ENCODE measurements at regions not wholly inside any gene's neighbourhood (a gene's known extent, or its start where the extent isn't known, plus 50 kb on each side); places are given as distances from the start of the nearest gene placed in this dataset.

- no peaks in the 10 kb centered on the region for H4K20me1 ChIP-seq
- no peak for TF ChIP-seq Cebpa-rat (IDR thresholded peaks at IDR 0.05)
These were observed 158.7 kb downstream of the NMUR2 start for GRCh38 chr5:152246401-152246800.

GRCh38 chr5:152237531-152237930, 167.5 kb downstream of the NMUR2 start:
- no peak overlapping the region for H3K9ac ChIP-seq
- H3K27ac ChIP-seq = no peak overlapping the region
- no peak overlapping the region for H3K4me3 ChIP-seq
- no peaks in the 10 kb centered on the region for H3K9me3 ChIP-seq
- no peaks in the 10 kb centered on the region for H3K4me1 ChIP-seq
- no peak overlapping the region for H3K4me2 ChIP-seq
- H3K36me3 ChIP-seq = no peaks in the 10 kb centered on the region
- H4K20me1 ChIP-seq = no peaks in the 10 kb centered on the region
- TF ChIP-seq Cebpa-rat (IDR thresholded peaks at IDR 0.05) = no peak
- no peaks in the 10 kb centered on the region for H3K27me3 ChIP-seq

More at GRCh38 chr5:152246401-152246800, 158.7 kb downstream of the NMUR2 start:
- Histone ChIP-seq H3K4me3 (no peak overlapping the region), H3K4me2 (no peak overlapping the region), H3K9me3 (no peaks in the 10 kb centered on the region), H3K9ac (no peak overlapping the region), H3K4me1 (no peaks in the 10 kb centered on the region), H3K27me3 (no peaks in the 10 kb centered on the region), H3K36me3 (no peaks in the 10 kb centered on the region), H3K27ac (no peak overlapping the region)

- H3K4me1 ChIP-seq = no peaks in the 10 kb centered on the region
- no peak overlapping the region for H3K9ac ChIP-seq
- no peaks in the 10 kb centered on the region for H3K27me3 ChIP-seq
These were observed 178.9 kb downstream of the NMUR2 start for GRCh38 chr5:152226191-152226590.

DNA sequence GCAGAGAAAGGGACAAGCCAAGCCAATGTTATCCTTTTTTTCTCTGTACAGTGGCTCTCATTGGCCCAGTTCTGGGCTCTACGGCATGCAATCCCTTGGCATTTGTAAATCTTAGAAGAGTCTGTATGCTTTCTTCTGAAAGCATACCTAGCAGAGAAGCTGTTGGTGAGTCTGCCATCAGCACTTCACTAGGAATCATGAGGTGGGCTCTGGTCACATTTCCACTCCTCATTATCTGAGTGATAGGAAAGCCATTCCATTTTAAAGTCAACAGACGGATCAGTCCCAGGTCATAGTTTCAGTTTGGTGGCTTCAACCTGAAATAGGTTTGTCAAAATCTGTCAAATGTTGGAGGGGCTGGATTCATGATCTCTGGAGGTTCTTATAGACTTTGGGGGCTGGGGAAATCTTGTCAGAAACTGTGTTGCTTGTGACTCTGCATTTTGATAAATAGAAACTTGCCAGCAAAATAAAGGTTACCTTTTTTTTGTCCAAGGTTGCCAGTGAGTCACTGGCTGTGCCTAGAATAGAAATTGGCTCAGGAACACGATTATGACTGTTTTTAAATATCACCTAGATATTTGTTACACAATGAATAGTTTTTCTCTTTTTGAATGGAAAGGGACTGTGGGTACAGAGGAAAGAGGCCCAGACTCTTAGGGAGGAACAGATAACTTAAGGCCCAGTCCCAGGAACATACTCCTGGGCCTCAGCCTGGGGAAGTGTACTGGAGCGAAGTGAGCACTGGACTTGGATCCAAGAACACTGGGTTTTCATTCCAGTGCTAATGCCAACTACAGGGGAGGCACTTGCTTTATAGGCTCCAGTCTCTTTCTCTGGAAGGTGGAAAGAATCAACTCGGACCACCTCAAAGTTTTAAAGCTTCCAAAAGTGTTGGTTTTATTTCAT, 183.1 kb downstream of the NMUR2 start:
- no peak for TF ChIP-seq Cebpa-rat (IDR thresholded peaks at IDR 0.05)
- no peaks in the 10 kb centered on the region for H3K27me3 ChIP-seq

More at GRCh38 chr5:152226191-152226590, 178.9 kb downstream of the NMUR2 start:
- no peak for TF ChIP-seq Cebpa-rat (IDR thresholded peaks at IDR 0.05)
- no peaks in the 10 kb centered on the region for H3K9me3 ChIP-seq
- no peak overlapping the region for H3K4me3 ChIP-seq
- no peaks in the 10 kb centered on the region for H4K20me1 ChIP-seq
- H3K27ac ChIP-seq = no peak overlapping the region
- H3K36me3 ChIP-seq = no peaks in the 10 kb centered on the region
- no peak overlapping the region for H3K4me2 ChIP-seq

DNA sequence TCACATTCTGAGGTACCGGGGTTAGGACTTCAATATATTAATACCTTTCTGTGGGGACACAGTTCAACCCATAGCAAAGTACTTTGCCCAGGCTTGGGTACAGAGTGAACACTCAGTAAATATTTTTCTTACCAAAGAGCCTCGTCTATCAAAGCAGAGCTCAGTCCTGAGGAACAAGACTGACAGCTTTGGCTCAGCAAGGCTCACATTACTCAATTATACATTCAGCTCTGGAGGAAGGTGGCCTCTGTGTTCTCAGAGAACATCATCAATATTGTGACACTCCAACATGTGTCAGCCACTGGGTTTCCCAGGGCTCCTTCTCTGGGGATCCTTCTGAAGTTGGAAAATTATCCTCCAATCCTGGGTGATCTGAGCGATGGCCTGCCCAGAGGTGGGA, 186.4 kb downstream of the NMUR2 start:
- Histone ChIP-seq H3K4me1 (no peaks in the 10 kb centered on the region), H3K27ac (no peak overlapping the region), H4K20me1 (no peaks in the 10 kb centered on the region), H3K9me3 (no peaks in the 10 kb centered on the region), H3K27me3 (no peaks in the 10 kb centered on the region), H3K9ac (no peak overlapping the region), H3K36me3 (no peaks in the 10 kb centered on the region), H3K4me3 (no peak overlapping the region), H3K4me2 (no peak overlapping the region)
- no peak for TF ChIP-seq Cebpa-rat (IDR thresholded peaks at IDR 0.05)

More for the DNA sequence above, 183.1 kb downstream of the NMUR2 start:
- no peak overlapping the region for H3K9ac ChIP-seq
- H3K36me3 ChIP-seq = no peaks in the 10 kb centered on the region
- H3K9me3 ChIP-seq = no peaks in the 10 kb centered on the region
- no peak overlapping the region for H3K4me3 ChIP-seq
- H3K4me1 ChIP-seq = no peaks in the 10 kb centered on the region
- H3K27ac ChIP-seq = no peak overlapping the region
- no peaks in the 10 kb centered on the region for H4K20me1 ChIP-seq
- no peak overlapping the region for H3K4me2 ChIP-seq

DNA sequence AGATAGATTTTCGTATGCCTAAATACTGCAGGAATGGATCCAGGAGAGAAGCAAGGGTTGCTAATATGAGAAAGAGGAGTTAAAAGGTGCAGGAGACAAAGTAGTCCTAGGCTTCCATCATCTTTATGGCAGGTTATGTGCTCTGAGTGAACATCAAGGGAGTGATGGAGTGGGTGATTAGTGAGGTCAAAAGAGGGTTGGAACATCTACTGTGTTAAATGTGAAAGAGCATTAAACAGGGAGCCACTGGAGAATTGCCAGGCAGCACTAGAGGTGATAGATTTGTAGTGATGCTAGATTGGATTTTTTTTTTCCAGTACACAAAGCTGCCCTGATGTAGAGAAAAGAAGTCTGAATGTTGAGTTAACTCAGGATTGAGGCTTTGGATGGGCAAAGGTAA, 199.3 kb downstream of the NMUR2 start:
- H3K9me3 ChIP-seq = no peaks in the 10 kb centered on the region
- H4K20me1 ChIP-seq = no peaks in the 10 kb centered on the region
- H3K4me2 ChIP-seq = no peak overlapping the region
- H3K4me1 ChIP-seq = no peaks in the 10 kb centered on the region
- H3K27me3 ChIP-seq = no peaks in the 10 kb centered on the region
- H3K36me3 ChIP-seq = no peaks in the 10 kb centered on the region
- TF ChIP-seq Cebpa-rat (IDR thresholded peaks at IDR 0.05) = no peak
- no peak overlapping the region for H3K4me3 ChIP-seq
- H3K9ac ChIP-seq = no peak overlapping the region
- no peak overlapping the region for H3K27ac ChIP-seq

DNA sequence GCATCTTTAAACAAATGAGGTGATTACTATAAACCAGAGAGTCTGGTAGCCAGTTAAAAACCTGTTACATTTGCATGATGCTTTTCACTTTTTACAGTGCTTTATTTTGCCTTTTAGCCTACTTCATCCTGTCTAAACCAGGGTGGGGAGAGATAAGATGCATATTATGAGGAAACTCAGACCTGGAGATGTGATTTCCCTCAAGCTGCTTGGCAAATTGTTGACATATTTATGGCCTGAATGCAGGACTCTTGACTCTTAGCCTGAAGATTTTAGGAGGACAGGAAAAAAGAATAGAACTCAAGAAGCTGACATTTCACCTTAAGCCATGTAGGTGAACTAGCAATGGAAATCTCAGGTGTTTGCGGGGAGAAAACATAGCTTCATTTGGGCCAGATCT, 202.8 kb downstream of the NMUR2 start:
- no peaks in the 10 kb centered on the region for H4K20me1 ChIP-seq
- H3K4me2 ChIP-seq = no peak overlapping the region
- no peak overlapping the region for H3K27ac ChIP-seq
- no peaks in the 10 kb centered on the region for H3K9me3 ChIP-seq
- H3K4me1 ChIP-seq = no peaks in the 10 kb centered on the region
- H3K36me3 ChIP-seq = no peaks in the 10 kb centered on the region
- no peak for TF ChIP-seq Cebpa-rat (IDR thresholded peaks at IDR 0.05)
- H3K9ac ChIP-seq = no peak overlapping the region
- no peaks in the 10 kb centered on the region for H3K27me3 ChIP-seq
- no peak overlapping the region for H3K4me3 ChIP-seq

- H3K4me2 ChIP-seq = no peak overlapping the region
- H4K20me1 ChIP-seq = no peaks in the 10 kb centered on the region
- H3K27ac ChIP-seq = no peak overlapping the region
- no peak for TF ChIP-seq Cebpa-rat (IDR thresholded peaks at IDR 0.05)
- no peaks in the 10 kb centered on the region for H3K4me1 ChIP-seq
- H3K9me3 ChIP-seq = no peaks in the 10 kb centered on the region
- H3K36me3 ChIP-seq = no peaks in the 10 kb centered on the region
- no peak overlapping the region for H3K4me3 ChIP-seq
- H3K9ac ChIP-seq = no peak overlapping the region
- no peaks in the 10 kb centered on the region for H3K27me3 ChIP-seq
These were observed 211.5 kb downstream of the NMUR2 start for GRCh38 chr5:152193391-152194107.

DNA sequence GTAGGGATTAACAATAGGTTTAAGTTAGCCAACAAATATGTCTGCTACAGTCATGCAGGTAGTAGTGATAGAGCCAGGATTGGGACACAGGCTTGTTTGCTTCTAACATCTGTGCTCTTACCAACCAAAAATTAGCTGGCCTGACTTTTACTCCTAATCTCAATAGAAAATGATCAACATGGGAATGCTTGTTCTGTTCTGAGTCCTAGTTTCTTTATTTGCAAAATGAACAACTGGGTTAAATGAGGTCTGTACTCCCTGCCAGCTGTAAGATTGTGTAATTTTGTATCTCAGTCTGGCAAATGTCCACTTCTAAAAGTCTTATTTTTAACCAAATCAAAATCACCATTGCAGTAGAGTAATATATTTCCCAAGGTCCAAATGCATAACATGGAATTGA, 216.8 kb downstream of the NMUR2 start:
- no peak overlapping the region for H3K27ac ChIP-seq
- H3K4me2 ChIP-seq = no peak overlapping the region
- no peaks in the 10 kb centered on the region for H3K4me1 ChIP-seq
- no peaks in the 10 kb centered on the region for H3K36me3 ChIP-seq
- H3K27me3 ChIP-seq = no peaks in the 10 kb centered on the region
- no peaks in the 10 kb centered on the region for H4K20me1 ChIP-seq
- TF ChIP-seq Cebpa-rat (IDR thresholded peaks at IDR 0.05) = no peak
- H3K9me3 ChIP-seq = peaks cover 10% of the 10 kb centered on the region
- no peak overlapping the region for H3K9ac ChIP-seq
- no peak overlapping the region for H3K4me3 ChIP-seq

DNA sequence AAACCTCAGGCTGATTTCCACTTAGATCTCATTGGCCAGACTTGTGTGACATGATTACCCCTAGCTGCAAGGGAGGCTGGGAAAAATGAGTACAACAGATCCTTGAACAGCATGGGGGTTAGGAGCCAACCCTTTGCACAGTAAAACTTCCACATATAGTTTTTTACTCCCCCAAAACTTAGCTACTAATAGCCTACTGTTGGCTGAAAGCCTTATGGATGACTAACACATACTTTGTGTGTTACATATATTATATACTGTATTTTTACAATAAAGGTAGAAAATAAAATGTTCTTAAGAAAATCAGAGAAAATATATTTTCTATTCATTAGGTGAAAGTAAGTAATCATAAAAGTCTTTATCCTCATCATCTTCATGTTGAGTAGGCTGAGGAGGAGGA, 217.4 kb downstream of the NMUR2 start:
- H3K4me2 ChIP-seq = no peak overlapping the region
- H3K27me3 ChIP-seq = no peaks in the 10 kb centered on the region
- H3K9ac ChIP-seq = no peak overlapping the region
- no peak for TF ChIP-seq Cebpa-rat (IDR thresholded peaks at IDR 0.05)
- no peak overlapping the region for H3K4me3 ChIP-seq
- H3K27ac ChIP-seq = no peak overlapping the region
- no peaks in the 10 kb centered on the region for H3K36me3 ChIP-seq
- H4K20me1 ChIP-seq = no peaks in the 10 kb centered on the region
- H3K4me1 ChIP-seq = no peaks in the 10 kb centered on the region
- H3K9me3 ChIP-seq = peaks cover 10% of the 10 kb centered on the region

Data from BLaER1 (cell line).